ENCODE measurements at regions not wholly inside any gene's neighbourhood (a gene's known extent, or its start where the extent isn't known, plus 50 kb on each side); places are given as distances from the start of the nearest gene placed in this dataset.

- Histone ChIP-seq H3K9ac (ENCODE audit: low read length) (no peak overlapping the region), H3K4me2 (ENCODE audit: low read length) (no peak overlapping the region), H3K79me2 (ENCODE audit: insufficient read depth, low read length) (no peaks in the 10 kb centered on the region), H3K27me3 (ENCODE audit: insufficient read depth, low read length) (no peaks in the 10 kb centered on the region), H3K27ac (ENCODE audit: low read depth, low read length) (no peak overlapping the region), H3K9me2 (ENCODE audit: insufficient read depth) (no peaks in the 10 kb centered on the region), H2AFZ (ENCODE audit: low read depth, low read length, poor library complexity, severe bottlenecking) (no peak overlapping the region), H3K4me3 (replicated peaks in 1 of 2; ENCODE audit: low read depth in 1 of 2, low read length in 2 of 2) (no peak overlapping the region), H3K36me3 (ENCODE audit: control insufficient read depth in 1 of 2, insufficient read depth in 2 of 2, low read length in 2 of 2) (no peaks in the 10 kb centered on the region), H4K20me1 (ENCODE audit: insufficient read depth) (no peaks in the 10 kb centered on the region), H3K4me1 (ENCODE audit: control insufficient read depth in 1 of 2, insufficient read depth in 2 of 2, low read length in 2 of 2) (peaks cover 4 to 34% of the 10 kb centered on the region in 2 experiments; a peak in 3 of 4 replicates), H3K9me3 (ENCODE audit: control insufficient read depth in 1 of 2, insufficient read depth in 1 of 2, low read depth in 1 of 2, low read length in 2 of 2) (0 out of 4 replicates have a peak, but pooled peaks cover 0 to 2% of the 10 kb centered on the region in 2 experiments)
- ATAC-seq (no peak), DNase-seq (ENCODE audit: low read depth, low spot score) (no peak)
- TF ChIP-seq CBX3 (IDR thresholded peaks at IDR 0.05; ENCODE audit: low read depth) = no peak
- no peak for TF ChIP-seq ELF1 (IDR thresholded peaks at IDR 0.05; ENCODE audit: borderline replicate concordance, low read depth)
- TF ChIP-seq FOSL1 (IDR thresholded peaks at IDR 0.05; ENCODE audit: low read depth) = no peak
- no peak for TF ChIP-seq ZFX (IDR thresholded peaks at IDR 0.05)
- no peak for TF ChIP-seq POLR2A (IDR thresholded peaks at IDR 0.05; ENCODE audit: borderline replicate concordance, extremely low read depth, insufficient read depth, insufficient read length)
- TF ChIP-seq, protein P1, sequence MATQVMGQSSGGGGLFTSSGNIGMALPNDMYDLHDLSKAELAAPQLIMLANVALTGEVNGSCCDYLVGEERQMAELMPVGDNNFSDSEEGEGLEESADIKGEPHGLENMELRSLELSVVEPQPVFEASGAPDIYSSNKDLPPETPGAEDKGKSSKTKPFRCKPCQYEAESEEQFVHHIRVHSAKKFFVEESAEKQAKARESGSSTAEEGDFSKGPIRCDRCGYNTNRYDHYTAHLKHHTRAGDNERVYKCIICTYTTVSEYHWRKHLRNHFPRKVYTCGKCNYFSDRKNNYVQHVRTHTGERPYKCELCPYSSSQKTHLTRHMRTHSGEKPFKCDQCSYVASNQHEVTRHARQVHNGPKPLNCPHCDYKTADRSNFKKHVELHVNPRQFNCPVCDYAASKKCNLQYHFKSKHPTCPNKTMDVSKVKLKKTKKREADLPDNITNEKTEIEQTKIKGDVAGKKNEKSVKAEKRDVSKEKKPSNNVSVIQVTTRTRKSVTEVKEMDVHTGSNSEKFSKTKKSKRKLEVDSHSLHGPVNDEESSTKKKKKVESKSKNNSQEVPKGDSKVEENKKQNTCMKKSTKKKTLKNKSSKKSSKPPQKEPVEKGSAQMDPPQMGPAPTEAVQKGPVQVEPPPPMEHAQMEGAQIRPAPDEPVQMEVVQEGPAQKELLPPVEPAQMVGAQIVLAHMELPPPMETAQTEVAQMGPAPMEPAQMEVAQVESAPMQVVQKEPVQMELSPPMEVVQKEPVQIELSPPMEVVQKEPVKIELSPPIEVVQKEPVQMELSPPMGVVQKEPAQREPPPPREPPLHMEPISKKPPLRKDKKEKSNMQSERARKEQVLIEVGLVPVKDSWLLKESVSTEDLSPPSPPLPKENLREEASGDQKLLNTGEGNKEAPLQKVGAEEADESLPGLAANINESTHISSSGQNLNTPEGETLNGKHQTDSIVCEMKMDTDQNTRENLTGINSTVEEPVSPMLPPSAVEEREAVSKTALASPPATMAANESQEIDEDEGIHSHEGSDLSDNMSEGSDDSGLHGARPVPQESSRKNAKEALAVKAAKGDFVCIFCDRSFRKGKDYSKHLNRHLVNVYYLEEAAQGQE (IDR thresholded peaks at IDR 0.05; ENCODE audit: low read depth) = no peak
- no peak for TF ChIP-seq SRF (IDR thresholded peaks at IDR 0.05; ENCODE audit: low read depth)
- TF ChIP-seq ZBTB33 (IDR thresholded peaks at IDR 0.05; ENCODE audit: extremely low read depth, insufficient replicate concordance, low read length) = no peak
- TF ChIP-seq YY1 (IDR thresholded peaks at IDR 0.05; ENCODE audit: extremely low read depth, insufficient replicate concordance, low read depth, low read length) = no peak
- TF ChIP-seq JUND (IDR thresholded peaks at IDR 0.05) = no peak
- no peak for TF ChIP-seq ATF3 (IDR thresholded peaks at IDR 0.05)
- TF ChIP-seq POLR2AphosphoS5 (IDR thresholded peaks at IDR 0.05; ENCODE audit: low read depth, low read length) = no peak
- TF ChIP-seq EGR1 (IDR thresholded peaks at IDR 0.05; ENCODE audit: low read depth) = no peak
- no peak for TF ChIP-seq ZNF274 (IDR thresholded peaks at IDR 0.05; ENCODE audit: low read depth, low read length)
- RAD21 ChIA-PET (ENCODE audit: low non-redundant PET in 1 of 2, low total read pairs in 2 of 2, uncharacterized antibody in 2 of 2, unreplicated experiment in 2 of 2) = interaction anchor here (1.4 to 2.0 kb wide), 4 partner anchors 212 to 268 kb away, joined by 4 to 7 read pairs (median 4); no protein-coding TSS in a partner anchor
- CTCF ChIA-PET = interaction anchor here (1.0 to 7.3 kb wide), 8 partner anchors 11 to 1016 kb away, joined by 3 to 100 read pairs (median 6); no protein-coding TSS in a partner anchor
- no TSS peak for BruUV-seq (replicated peaks)
- POLR2A ChIA-PET = no interaction called here
- intact Hi-C loops (cut with micrococcal nuclease) = loop anchor here (10.0 kb wide), 1 partner anchor 1013 kb away; no protein-coding TSS in a partner anchor
These were observed 64.8 kb upstream of the BEGAIN start for GRCh38 chr14:100651999-100652508.

Data from HCT116 (cell line).